ENCODE measurements at regions not wholly inside any gene's neighbourhood (a gene's known extent, or its start where the extent isn't known, plus 50 kb on each side); places are given as distances from the start of the nearest gene placed in this dataset.

DNA sequence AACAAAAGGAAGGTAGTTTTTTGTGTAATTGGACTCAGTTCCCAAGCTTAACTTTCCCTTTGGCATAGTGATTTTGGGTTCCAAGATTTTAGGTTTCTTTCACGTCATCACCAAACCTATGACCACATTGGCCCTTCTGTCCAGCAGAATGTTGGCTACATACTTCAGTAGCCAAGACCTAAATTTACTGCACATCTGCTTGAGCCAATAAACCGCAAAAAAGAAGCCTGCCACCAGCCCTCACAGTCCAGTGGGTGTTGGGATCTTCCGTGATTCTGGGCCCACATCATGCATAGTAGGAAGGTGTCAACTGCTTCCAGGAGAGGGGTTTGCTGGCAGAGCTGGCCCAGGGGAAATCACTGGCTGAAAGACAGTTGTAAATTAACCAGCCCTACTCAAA, 57.6 kb upstream of the LIPC start:
- Histone ChIP-seq H3K4me2 (ENCODE audit: low read length) (no peak overlapping the region), H3K79me2 (ENCODE audit: insufficient read depth, low read length) (no peaks in the 10 kb centered on the region), H2AFZ (ENCODE audit: low read depth, low read length, poor library complexity, severe bottlenecking) (no peak overlapping the region), H3K4me1 (ENCODE audit: control insufficient read depth in 1 of 2, insufficient read depth in 2 of 2, low read length in 2 of 2) (no peaks in the 10 kb centered on the region), H3K9me2 (ENCODE audit: insufficient read depth) (no peaks in the 10 kb centered on the region), H3K27ac (ENCODE audit: low read depth, low read length) (no peak overlapping the region), H3K36me3 (ENCODE audit: control insufficient read depth in 1 of 2, insufficient read depth in 2 of 2, low read length in 2 of 2) (no peaks in the 10 kb centered on the region), H3K9ac (ENCODE audit: low read length) (no peak overlapping the region), H3K4me3 (replicated peaks in 1 of 2; ENCODE audit: low read depth in 1 of 2, low read length in 2 of 2) (no peak overlapping the region), H4K20me1 (ENCODE audit: insufficient read depth) (no peaks in the 10 kb centered on the region), H3K27me3 (ENCODE audit: insufficient read depth, low read length) (no peaks in the 10 kb centered on the region), H3K9me3 (ENCODE audit: control insufficient read depth in 1 of 2, insufficient read depth in 1 of 2, low read depth in 1 of 2, low read length in 2 of 2) (no peaks in the 10 kb centered on the region)
- no peak for DNase-seq (ENCODE audit: low read depth, low spot score)
- TF ChIP-seq SP1 (IDR thresholded peaks at IDR 0.05; ENCODE audit: low read depth): no peak
- TF ChIP-seq EGR1 (IDR thresholded peaks at IDR 0.05; ENCODE audit: low read depth): no peak
- no peak for TF ChIP-seq EZH2 (IDR thresholded peaks at IDR 0.05)
- TF ChIP-seq ZNF274 (IDR thresholded peaks at IDR 0.05; ENCODE audit: low read depth, low read length): no peak
- TF ChIP-seq ELF1 (IDR thresholded peaks at IDR 0.05; ENCODE audit: borderline replicate concordance, low read depth): no peak
- TF ChIP-seq, protein P1, sequence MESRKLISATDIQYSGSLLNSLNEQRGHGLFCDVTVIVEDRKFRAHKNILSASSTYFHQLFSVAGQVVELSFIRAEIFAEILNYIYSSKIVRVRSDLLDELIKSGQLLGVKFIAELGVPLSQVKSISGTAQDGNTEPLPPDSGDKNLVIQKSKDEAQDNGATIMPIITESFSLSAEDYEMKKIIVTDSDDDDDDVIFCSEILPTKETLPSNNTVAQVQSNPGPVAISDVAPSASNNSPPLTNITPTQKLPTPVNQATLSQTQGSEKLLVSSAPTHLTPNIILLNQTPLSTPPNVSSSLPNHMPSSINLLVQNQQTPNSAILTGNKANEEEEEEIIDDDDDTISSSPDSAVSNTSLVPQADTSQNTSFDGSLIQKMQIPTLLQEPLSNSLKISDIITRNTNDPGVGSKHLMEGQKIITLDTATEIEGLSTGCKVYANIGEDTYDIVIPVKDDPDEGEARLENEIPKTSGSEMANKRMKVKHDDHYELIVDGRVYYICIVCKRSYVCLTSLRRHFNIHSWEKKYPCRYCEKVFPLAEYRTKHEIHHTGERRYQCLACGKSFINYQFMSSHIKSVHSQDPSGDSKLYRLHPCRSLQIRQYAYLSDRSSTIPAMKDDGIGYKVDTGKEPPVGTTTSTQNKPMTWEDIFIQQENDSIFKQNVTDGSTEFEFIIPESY (IDR thresholded peaks at IDR 0.05; ENCODE audit: extremely low read depth, insufficient replicate concordance, low read length): no peak
- no peak for TF ChIP-seq YY1 (IDR thresholded peaks at IDR 0.05; ENCODE audit: extremely low read depth, insufficient replicate concordance, low read depth, low read length)
- TF ChIP-seq SRF (IDR thresholded peaks at IDR 0.05; ENCODE audit: low read depth): no peak
- no peak for TF ChIP-seq RAD21 (IDR thresholded peaks at IDR 0.05; ENCODE audit: low read depth)
- no peak for TF ChIP-seq POLR2AphosphoS5 (IDR thresholded peaks at IDR 0.05; ENCODE audit: low read depth, low read length)
- TF ChIP-seq, protein P2, sequence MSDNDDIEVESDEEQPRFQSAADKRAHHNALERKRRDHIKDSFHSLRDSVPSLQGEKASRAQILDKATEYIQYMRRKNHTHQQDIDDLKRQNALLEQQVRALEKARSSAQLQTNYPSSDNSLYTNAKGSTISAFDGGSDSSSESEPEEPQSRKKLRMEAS (IDR thresholded peaks at IDR 0.05): no peak
- TF ChIP-seq, protein P3, sequence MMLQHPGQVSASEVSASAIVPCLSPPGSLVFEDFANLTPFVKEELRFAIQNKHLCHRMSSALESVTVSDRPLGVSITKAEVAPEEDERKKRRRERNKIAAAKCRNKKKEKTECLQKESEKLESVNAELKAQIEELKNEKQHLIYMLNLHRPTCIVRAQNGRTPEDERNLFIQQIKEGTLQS (IDR thresholded peaks at IDR 0.05): no peak
- TF ChIP-seq, protein P4, sequence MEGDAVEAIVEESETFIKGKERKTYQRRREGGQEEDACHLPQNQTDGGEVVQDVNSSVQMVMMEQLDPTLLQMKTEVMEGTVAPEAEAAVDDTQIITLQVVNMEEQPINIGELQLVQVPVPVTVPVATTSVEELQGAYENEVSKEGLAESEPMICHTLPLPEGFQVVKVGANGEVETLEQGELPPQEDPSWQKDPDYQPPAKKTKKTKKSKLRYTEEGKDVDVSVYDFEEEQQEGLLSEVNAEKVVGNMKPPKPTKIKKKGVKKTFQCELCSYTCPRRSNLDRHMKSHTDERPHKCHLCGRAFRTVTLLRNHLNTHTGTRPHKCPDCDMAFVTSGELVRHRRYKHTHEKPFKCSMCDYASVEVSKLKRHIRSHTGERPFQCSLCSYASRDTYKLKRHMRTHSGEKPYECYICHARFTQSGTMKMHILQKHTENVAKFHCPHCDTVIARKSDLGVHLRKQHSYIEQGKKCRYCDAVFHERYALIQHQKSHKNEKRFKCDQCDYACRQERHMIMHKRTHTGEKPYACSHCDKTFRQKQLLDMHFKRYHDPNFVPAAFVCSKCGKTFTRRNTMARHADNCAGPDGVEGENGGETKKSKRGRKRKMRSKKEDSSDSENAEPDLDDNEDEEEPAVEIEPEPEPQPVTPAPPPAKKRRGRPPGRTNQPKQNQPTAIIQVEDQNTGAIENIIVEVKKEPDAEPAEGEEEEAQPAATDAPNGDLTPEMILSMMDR (IDR thresholded peaks at IDR 0.05 in 2 of 3, conservative IDR thresholded peaks at IDR 0.05 in 1 of 3; ENCODE audit: borderline replicate concordance in 1 of 3, insufficient read depth in 1 of 3, low read depth in 2 of 3, low read length in 2 of 3): no peak
- no peak for TF ChIP-seq EZH2phosphoT487 (IDR thresholded peaks at IDR 0.05; ENCODE audit: borderline replicate concordance)
- no peak for TF ChIP-seq JUND (IDR thresholded peaks at IDR 0.05)
- TF ChIP-seq ZFX (IDR thresholded peaks at IDR 0.05): no peak
- TF ChIP-seq CEBPB (IDR thresholded peaks at IDR 0.05; ENCODE audit: low read depth): no peak
- no peak for ATAC-seq
- ChIA-PET RAD21 (ENCODE audit: low non-redundant PET in 1 of 2, low total read pairs in 2 of 2, uncharacterized antibody in 2 of 2, unreplicated experiment in 2 of 2) (no interaction called here), POLR2A (no interaction called here), CTCF (no interaction called here)
- no TSS peak for BruUV-seq (replicated peaks)
- intact Hi-C loops (cut with micrococcal nuclease): no loop called here

Measured in HCT116 (cell line).